ENCODE measurements at regions not wholly inside any gene's neighbourhood (a gene's known extent, or its start where the extent isn't known, plus 50 kb on each side); places are given as distances from the start of the nearest gene placed in this dataset.

- no peak for DNase-seq (ENCODE audit: low spot score)
Observed at GRCh38 chr20:60213126-60213893, 255.1 kb downstream of the CDH26 start.

GRCh38 chr20:60214901-60215815, 256.9 kb downstream of the CDH26 start:
- DNase-seq (ENCODE audit: low spot score), result no peak

GRCh38 chr20:60215816-60216730, 257.9 kb downstream of the CDH26 start:
- no peak for DNase-seq (ENCODE audit: low spot score)

- no peak for DNase-seq (ENCODE audit: low spot score)
Observed at GRCh38 chr20:60219231-60219630, 261.0 kb downstream of the CDH26 start.

GRCh38 chr20:60219984-60220562, 261.9 kb downstream of the CDH26 start:
- no peak for DNase-seq (ENCODE audit: low spot score)

- DNase-seq (ENCODE audit: low spot score), result no peak
Observed at GRCh38 chr20:60220706-60221105, 262.5 kb downstream of the CDH26 start.

- no peak for DNase-seq (ENCODE audit: low spot score)
Observed at GRCh38 chr20:60221593-60221992, 263.4 kb downstream of the CDH26 start.

- DNase-seq (ENCODE audit: low spot score), result no peak
Observed at GRCh38 chr20:60222497-60222896, 264.3 kb downstream of the CDH26 start.

GRCh38 chr20:60223174-60223573, 265.0 kb downstream of the CDH26 start:
- no peak for DNase-seq (ENCODE audit: low spot score)

GRCh38 chr20:60224914-60225313, 266.7 kb downstream of the CDH26 start:
- no peak for DNase-seq (ENCODE audit: low spot score)

GRCh38 chr20:60228255-60228654, 270.0 kb downstream of the CDH26 start:
- DNase-seq (ENCODE audit: low spot score), result no peak

GRCh38 chr20:60232380-60232779, 274.2 kb downstream of the CDH26 start:
- no peak for DNase-seq (ENCODE audit: low spot score)

GRCh38 chr20:60233018-60233630, 274.9 kb downstream of the CDH26 start:
- no peak for DNase-seq (ENCODE audit: low spot score)

- DNase-seq (ENCODE audit: low spot score), result no peak
Observed at GRCh38 chr20:60236613-60237012, 278.4 kb downstream of the CDH26 start.

GRCh38 chr20:60237981-60238380, 279.8 kb downstream of the CDH26 start:
- DNase-seq (ENCODE audit: low spot score), result no peak

GRCh38 chr20:60238992-60239660, 280.9 kb downstream of the CDH26 start:
- DNase-seq (ENCODE audit: low spot score), result no peak

- no peak for DNase-seq (ENCODE audit: low spot score)
Observed at GRCh38 chr20:60239956-60240355, 281.7 kb downstream of the CDH26 start.

- DNase-seq (ENCODE audit: low spot score), result no peak
Observed at GRCh38 chr20:60240415-60240814, 282.2 kb downstream of the CDH26 start.

GRCh38 chr20:60240986-60241385, 282.8 kb downstream of the CDH26 start:
- DNase-seq (ENCODE audit: low spot score), result no peak

GRCh38 chr20:60242836-60243505, 284.7 kb downstream of the CDH26 start:
- DNase-seq (ENCODE audit: low spot score), result no peak
